Calu3 (cell line): ENCODE measurements at regions not wholly inside any gene's neighbourhood (a gene's known extent, or its start where the extent isn't known, plus 50 kb on each side); places are given as distances from the start of the nearest gene placed in this dataset.

ENCODE experiments used
- BruUV-seq: library from RNA; stranded (reverse); fragments of 400-500 nt; replicated peaks from 2 replicates; lab custom pipeline; 2021; lab: Mats Ljungman, UMichigan
- CTCF ChIA-PET: fragments of 300-600 bp; sonication (Branson Sonifier 250); formaldehyde crosslinking; loops from one replicate; lab custom pipeline; 2022; ENCODE audit warnings: antibody characterized with exemption; lab: Charles Lee
- DNase-seq: peaks from one replicate; pipeline ENCODE4 v3.0.0; 2022
- H3K27ac Mint-ChIP-seq: one replicate; pipeline ENCODE4 v1.8.0; 2022; ENCODE audit warnings: mixed read lengths; ENCODE audit not compliant: unreplicated experiment
- H3K27me3 Mint-ChIP-seq: one replicate; pipeline ENCODE4 v1.8.0; 2022; ENCODE audit warnings: mixed read lengths; ENCODE audit not compliant: unreplicated experiment
- H3K36me3 Mint-ChIP-seq: one replicate; pipeline ENCODE4 v1.8.0; 2022; ENCODE audit warnings: mild to moderate bottlenecking, moderate library complexity, mixed read lengths; ENCODE audit not compliant: insufficient read depth, unreplicated experiment
- H3K4me1 Mint-ChIP-seq: one replicate; pipeline ENCODE4 v1.8.0; 2022; ENCODE audit warnings: mild to moderate bottlenecking, low read depth, mixed read lengths; ENCODE audit not compliant: unreplicated experiment
- H3K4me3 Mint-ChIP-seq: one replicate; pipeline ENCODE4 v1.8.0; 2022; ENCODE audit warnings: mild to moderate bottlenecking, low read depth, moderate library complexity, mixed read lengths; ENCODE audit not compliant: unreplicated experiment
- H3K9me3 Mint-ChIP-seq: one replicate; pipeline ENCODE4 v1.8.0; 2022; ENCODE audit warnings: low read depth, mixed read lengths; ENCODE audit not compliant: unreplicated experiment
- intact Hi-C: fragments of 100-400 bp; cut with micrococcal nuclease; formaldehyde crosslinking; loops from one replicate; pipeline ENCODE4 v1.10.0; 2022; ENCODE audit not compliant: unreplicated experiment
- TF ChIP-seq, protein P1 (sequence below): fragments of 200-600 bp; IDR thresholded peaks from one replicate; pipeline ENCODE4 v1.8.0; 2022; ENCODE audit warnings: antibody characterized with exemption; ENCODE audit not compliant: unreplicated experiment

DNA sequence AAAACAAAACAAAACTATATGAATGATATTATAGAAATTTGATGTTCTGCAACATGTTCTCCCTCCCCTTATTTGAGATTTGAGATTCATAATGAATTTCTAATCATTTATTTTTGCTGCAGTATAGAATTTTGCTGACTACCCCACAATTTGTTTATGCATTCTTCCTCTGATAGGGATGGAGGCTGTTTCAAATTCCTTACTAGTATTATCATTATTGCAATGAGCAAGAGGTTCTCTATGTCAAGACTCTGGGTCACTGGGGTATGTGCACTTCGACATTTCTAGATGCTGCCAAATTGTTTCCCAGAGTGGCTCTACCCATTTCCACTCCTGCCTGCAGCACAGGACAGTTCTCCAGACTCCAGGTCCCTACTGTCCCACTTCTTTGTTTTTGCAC lies 54.9 kb upstream of the DAB2IP start:
- H3K27me3 Mint-ChIP-seq = peaks cover 8% of the 10 kb centered on the region
- DNase-seq = no peak

DNA sequence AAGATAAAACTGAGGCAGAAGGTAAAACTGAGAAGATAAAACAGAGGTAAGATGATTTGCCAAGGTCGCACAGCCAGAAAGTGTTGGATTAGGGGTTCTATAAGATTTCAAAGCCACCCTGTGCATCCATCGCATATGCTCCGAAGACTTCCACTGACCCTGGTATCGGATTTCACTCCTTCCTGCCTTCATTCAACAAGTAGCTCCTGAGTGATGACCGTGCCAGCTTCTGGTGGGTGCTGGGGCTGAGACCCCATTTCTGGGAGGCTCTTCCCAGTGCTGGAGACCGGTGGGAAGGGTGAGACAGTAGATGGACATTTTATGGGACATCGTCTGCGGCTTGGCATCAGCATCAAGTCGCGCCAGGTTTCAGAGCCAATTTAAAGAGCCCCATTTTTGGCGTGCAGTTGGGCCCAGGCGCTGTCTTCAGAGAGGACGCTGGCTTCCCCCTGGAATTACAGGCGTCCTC lies 53.7 kb upstream of the DAB2IP start:
- H3K27ac Mint-ChIP-seq = no peak overlapping the region
- CTCF ChIA-PET = no interaction called here
- TF ChIP-seq, protein P1, sequence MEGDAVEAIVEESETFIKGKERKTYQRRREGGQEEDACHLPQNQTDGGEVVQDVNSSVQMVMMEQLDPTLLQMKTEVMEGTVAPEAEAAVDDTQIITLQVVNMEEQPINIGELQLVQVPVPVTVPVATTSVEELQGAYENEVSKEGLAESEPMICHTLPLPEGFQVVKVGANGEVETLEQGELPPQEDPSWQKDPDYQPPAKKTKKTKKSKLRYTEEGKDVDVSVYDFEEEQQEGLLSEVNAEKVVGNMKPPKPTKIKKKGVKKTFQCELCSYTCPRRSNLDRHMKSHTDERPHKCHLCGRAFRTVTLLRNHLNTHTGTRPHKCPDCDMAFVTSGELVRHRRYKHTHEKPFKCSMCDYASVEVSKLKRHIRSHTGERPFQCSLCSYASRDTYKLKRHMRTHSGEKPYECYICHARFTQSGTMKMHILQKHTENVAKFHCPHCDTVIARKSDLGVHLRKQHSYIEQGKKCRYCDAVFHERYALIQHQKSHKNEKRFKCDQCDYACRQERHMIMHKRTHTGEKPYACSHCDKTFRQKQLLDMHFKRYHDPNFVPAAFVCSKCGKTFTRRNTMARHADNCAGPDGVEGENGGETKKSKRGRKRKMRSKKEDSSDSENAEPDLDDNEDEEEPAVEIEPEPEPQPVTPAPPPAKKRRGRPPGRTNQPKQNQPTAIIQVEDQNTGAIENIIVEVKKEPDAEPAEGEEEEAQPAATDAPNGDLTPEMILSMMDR = no peak
- no peaks in the 10 kb centered on the region for H3K27me3 Mint-ChIP-seq
- no peaks in the 10 kb centered on the region for H3K9me3 Mint-ChIP-seq
- no TSS peak for BruUV-seq
- no peak for DNase-seq
- intact Hi-C loops = no loop called here
- peaks cover 11% of the 10 kb centered on the region for H3K4me1 Mint-ChIP-seq
- H3K36me3 Mint-ChIP-seq = peaks cover 17% of the 10 kb centered on the region
- peak overlapping the region; percentile 72 for H3K4me3 Mint-ChIP-seq

More for the DNA sequence above, 54.9 kb upstream of the DAB2IP start:
- no TSS peak for BruUV-seq
- CTCF ChIA-PET = no interaction called here
- H3K9me3 Mint-ChIP-seq = no peaks in the 10 kb centered on the region
- TF ChIP-seq, protein P1 = no peak
- peaks cover 10% of the 10 kb centered on the region for H3K4me1 Mint-ChIP-seq
- H3K27ac Mint-ChIP-seq = no peak overlapping the region
- peaks cover 17% of the 10 kb centered on the region for H3K36me3 Mint-ChIP-seq
- H3K4me3 Mint-ChIP-seq = no peak overlapping the region
- intact Hi-C loops = no loop called here

DNA sequence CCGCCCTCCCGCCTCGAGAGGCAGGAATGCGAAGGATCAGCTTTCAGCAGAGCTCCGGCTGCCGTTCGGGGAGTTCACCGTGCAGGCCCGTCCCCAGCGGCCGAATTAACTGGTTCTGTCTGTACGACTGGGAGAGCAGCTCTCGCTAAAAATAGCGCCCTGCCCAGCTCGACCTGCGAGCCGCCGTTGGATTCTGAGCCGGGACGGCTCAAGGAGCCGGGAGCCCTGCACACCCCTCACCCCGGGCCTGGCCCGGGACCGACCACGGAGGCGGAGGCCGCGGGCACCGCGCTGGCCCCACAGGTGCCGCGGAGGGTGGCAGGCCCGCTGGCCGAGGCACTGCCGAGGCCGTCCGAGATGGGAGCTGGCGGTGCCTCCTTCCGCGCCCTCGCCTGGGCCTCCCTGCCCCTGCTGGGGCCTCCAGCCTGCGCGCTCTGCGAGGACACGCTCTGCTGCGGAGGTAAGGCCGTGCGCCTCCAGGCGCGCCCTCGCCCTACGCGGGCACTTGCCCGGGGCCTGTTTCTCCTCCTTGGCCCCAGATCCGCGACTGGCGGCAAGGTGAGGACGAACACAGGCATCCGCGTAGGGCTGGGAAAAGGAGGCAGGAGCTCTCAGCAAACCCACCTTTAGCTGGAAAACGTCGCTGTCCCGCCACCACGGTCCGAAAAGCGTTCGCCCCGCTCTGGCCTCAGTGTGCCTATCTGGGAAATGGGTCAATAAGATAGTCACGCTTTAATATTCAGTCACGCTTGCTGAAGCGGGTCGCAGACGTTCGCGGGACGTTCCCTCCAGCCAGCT lies 53.1 kb upstream of the DAB2IP start:
- TF ChIP-seq, protein P1 = no peak
- peaks cover 17% of the 10 kb centered on the region for H3K36me3 Mint-ChIP-seq
- H3K27me3 Mint-ChIP-seq = no peaks in the 10 kb centered on the region
- H3K27ac Mint-ChIP-seq = peak overlapping the region; percentile 54
- CTCF ChIA-PET = interaction anchor here (1.5 kb wide), 1 partner anchor 122 kb away, joined by 5 read pairs; no protein-coding TSS in a partner anchor
- peaks cover 11% of the 10 kb centered on the region for H3K4me1 Mint-ChIP-seq
- TSS peak; percentile 26 for BruUV-seq
- peak overlapping the region; percentile 72 for H3K4me3 Mint-ChIP-seq
- intact Hi-C loops = no loop called here
- H3K9me3 Mint-ChIP-seq = no peaks in the 10 kb centered on the region
- DNase-seq = peak; percentile 80

DNA sequence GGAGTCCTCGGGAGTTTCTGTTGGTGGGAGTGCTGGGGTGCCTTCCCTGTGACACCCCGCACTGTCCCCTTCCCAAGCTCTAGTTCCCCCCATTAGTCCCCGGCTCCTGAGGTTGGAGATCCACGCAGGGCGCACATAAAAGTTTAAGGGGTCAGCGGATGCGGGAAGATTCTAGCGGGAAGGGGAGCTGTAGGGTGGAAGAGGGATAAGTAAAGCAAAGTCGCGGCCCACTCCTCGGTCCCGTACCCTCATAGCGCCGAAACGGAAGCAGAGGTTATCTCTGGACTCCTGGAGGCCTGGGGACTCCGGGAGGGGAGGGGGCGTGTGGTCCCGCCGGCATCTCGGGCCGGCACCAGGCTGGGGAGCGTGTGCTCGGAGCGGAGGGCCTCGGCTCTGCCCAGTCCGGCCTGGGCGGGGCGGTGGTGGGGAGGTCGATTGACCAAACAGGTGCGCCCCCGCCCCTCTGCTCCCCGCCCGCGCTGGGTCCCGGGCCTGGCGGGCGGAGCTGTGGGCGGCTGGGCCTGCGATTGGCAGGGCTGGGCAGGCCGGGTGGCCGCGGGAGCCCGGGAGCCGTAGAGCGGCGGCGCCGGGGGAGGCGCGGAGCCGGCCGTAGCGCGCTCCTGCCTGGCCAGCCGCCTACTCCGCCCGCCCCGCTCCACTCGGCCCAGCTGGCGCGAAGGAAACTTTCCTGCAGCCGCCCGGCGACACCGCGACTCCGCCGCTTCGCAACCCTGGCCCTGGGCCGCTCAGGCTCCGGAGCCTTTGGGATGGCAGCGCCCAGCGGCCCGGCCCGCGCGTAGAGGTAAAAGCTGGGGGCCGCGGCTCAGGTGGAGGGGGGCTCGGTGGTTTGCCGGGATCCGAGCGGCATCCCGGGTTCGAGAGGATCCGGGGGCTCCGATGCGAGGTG lies 52.2 kb upstream of the DAB2IP start:
- H3K27me3 Mint-ChIP-seq = no peaks in the 10 kb centered on the region
- DNase-seq = peak; percentile 90
- peak overlapping the region; percentile 72 for H3K4me3 Mint-ChIP-seq
- H3K4me1 Mint-ChIP-seq = peaks cover 12% of the 10 kb centered on the region
- CTCF ChIA-PET = interaction anchor here (0.6 to 2.1 kb wide), 4 partner anchors 20 to 418 kb away, joined by 3 to 8 read pairs (median 4); no protein-coding TSS in a partner anchor
- H3K27ac Mint-ChIP-seq = peak overlapping the region; percentile 54
- intact Hi-C loops = no loop called here
- H3K36me3 Mint-ChIP-seq = peaks cover 17% of the 10 kb centered on the region
- BruUV-seq = no TSS peak
- no peaks in the 10 kb centered on the region for H3K9me3 Mint-ChIP-seq
- TF ChIP-seq, protein P1 = no peak
